Right lobe of liver (tissue), 4 donors: ENCODE measurements at regions not wholly inside any gene's neighbourhood (a gene's known extent, or its start where the extent isn't known, plus 50 kb on each side); places are given as distances from the start of the nearest gene placed in this dataset.

Source experiments
- CTCF ChIP-seq, 4 donors: fragments of 200-600 bp in 3 of 4; fragments of 450-650 bp in 1 of 4; IDR thresholded peaks; one replicate each; pipeline versions ENCODE4 v1.5.1 to v1.8.0; 2016 to 2022; ENCODE audit warnings: antibody characterized with exemption in 4 of 4, mild to moderate bottlenecking in 2 of 4
- POLR2A ChIP-seq: fragments of 450-650 bp; IDR thresholded peaks from one replicate; pipeline ENCODE4 v1.6.1; 2017; ENCODE audit warnings: antibody characterized with exemption, mild to moderate bottlenecking
- donor health status: DM: no; HTN: no; CAD: no.
- donor health status: DM: no; HTN: no; CAD: no.
- donor health status: DM: no; HTN: yes; CAD: no.

GRCh38 chr1:218779341-218780100 lies 394.2 kb upstream of the LYPLAL1 start:
- no peak for TF ChIP-seq POLR2A
- TF ChIP-seq CTCF (IDR thresholded peaks at IDR 0.05), result no peak
